M059J (cell line): ENCODE measurements at regions not wholly inside any gene's neighbourhood (a gene's known extent, or its start where the extent isn't known, plus 50 kb on each side); places are given as distances from the start of the nearest gene placed in this dataset.
A peak's percentile ranks its signal among the peaks of the same experiment; 100 is the strongest.
"Not testable (repeated sequence)": the region's sequence is repeated elsewhere in the genome, so short reads cannot be mapped to it uniquely, and the experiment has no call there.

ENCODE experiments used
- DNase-seq: peaks from one replicate; pipeline ENCODE4 v3.0.0-alpha.2; 2012; ENCODE audit warnings: low read depth

DNA sequence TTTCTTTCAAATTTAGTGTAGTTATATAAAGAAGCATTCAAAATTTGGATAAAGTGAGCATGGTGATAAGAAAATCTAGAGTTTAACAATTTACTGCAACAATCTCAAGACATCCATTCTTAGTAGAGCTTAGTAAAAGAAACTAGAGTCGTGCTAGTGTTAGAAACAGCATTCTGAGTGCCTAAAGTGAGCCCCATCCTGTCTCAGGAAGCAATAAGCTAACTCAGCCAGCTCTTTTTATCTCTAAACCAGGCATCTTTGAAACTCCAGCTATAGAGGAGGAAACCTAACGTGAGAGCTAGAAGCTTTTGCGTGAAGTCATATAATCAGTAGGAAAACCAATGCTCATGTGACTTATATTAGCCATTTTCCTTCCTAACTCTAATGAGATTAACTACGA is 1187.1 kb upstream of the EPHA6 start:
- no peak for DNase-seq

DNA sequence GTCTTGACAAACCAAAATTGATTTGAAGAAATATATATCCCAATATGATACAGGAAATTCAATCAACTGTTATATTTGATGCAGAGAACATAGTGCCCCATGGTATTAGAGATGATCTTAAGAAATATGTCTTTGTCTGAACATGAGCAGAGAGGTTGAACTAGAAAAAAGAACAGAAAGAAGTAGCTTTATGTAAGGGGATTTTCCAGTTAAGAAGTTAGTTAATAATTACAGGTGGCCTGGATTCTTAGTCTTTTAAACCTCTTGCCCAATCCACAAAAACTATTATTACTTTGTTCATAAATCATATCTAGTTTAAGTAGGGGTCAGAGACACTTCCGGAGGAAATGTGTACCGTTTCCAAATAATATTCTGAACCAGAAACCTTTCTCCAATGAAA is 1186.7 kb upstream of the EPHA6 start:
- DNase-seq = no peak

DNA sequence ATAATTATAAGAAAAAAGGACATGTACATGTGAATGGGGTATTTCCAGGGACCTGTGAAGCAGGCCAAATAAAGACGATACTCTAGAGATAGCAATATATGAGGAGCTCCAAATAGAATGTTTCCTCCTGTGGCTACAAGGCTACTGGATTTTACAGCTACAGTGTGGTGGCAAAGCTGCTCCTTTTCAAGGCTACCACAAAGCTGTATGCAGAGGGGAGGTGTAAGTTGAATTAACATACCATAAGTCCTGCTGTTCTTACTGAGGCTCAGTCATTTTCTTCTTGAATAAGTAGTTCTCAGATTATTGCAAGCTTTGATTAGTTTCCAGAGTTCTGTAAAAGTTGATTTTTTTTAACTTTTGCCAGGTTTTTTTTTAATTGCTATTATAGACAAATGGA is 1184.6 kb upstream of the EPHA6 start:
- DNase-seq = no peak

DNA sequence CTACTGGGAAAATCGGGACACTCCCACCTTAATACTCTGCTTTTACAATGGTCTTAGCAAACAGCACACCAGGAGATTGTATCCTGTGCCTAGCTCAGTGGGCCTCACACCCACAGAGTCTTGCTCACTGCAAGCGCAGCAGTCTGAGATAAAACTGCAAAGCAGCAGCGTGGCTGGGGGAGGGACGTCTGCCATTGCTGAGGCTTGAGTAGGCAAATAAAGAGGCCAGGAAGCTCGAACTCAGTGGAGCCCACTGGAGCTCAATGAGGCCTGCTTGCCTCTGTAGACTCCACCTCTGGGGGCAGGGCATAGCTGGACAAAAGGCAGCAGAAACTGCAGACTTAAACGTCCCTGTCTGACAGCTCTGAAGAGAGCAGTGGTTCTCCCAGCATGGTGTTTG is 1169.1 kb upstream of the EPHA6 start:
- DNase-seq = no peak

DNA sequence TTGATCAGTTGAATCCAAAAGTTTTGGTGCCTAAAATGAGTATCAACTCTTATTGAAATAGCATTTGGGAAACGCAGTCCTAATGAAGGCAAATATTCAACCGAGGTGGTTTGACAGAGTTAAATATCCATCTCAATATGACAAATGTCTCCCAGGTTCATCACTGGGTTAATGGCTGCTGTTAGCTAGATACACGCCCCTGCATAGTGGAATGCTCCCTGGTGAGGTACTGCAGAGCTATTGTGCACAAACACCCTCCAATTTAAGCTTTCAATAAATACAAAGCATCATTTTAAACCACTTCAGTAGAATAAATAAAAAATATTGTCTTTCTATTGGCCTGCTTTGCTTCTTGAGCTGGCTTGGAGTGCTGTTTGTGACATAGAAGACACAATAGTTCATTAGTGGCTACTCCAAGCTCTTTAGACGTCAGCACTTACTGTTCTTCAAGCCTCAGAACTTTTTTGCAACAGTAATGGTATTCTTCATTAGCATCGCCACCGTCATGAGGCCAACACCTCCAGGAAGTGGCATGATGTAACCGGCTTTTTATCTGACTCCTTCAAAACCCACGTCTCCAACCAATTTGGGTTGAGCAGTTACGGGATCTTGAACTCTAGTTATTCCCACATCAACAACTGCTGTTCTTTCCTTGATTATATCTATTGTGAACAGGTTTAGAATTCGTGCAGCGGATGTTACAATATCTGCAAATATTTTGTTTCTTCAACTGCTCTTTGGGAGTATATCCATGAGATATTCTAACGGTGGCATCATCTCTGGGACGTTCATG is 1159.6 kb upstream of the EPHA6 start:
- peak; percentile 0 for DNase-seq

DNA sequence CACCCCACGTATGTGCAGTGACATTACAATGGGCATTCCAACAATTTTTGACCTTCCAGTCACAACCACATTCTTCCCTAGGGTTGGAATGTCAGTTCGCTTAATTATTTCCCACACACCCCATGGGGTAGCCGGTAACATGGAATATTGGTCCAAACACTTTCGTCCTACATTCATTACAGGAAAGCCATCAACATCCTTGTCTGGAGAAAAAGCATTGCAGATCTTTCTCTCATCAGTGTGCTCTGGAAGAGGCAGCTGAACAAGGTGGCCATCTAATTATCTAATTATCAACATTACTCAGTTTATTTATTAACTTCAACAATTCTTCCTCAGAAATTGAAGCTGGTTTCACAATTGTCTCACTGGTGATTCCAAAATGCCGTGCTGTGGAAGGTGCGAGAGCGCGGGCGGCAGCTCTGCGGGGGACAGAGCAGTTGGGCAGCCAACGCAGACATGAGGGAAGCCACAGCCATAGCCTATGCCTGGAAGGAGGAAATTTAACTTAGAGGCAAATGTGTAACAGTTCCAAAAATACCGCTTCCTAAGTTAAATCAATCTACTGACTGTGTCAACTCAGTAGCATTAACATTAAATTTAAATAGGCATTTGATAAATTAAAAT is 1158.9 kb upstream of the EPHA6 start:
- peak; percentile 0 for DNase-seq

DNA sequence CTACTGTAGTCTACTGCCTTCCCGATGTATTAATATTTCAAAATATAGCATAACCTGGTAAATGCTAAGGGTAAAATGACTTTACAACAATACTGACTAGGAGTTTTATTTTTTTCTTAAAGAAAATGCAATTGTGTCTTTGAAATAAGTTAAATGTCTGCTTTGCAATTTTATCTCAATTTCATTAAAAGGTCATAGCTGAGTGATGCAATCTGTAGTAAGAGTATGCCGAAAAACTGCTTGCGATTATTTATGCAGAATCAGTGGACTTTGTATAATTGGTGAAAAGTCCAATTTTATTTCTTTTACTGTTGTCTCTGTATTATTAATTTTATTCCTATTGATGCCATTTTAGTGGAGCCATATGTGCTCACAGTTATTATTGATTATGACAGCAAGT is 1143.6 kb upstream of the EPHA6 start:
- DNase-seq = no peak

DNA sequence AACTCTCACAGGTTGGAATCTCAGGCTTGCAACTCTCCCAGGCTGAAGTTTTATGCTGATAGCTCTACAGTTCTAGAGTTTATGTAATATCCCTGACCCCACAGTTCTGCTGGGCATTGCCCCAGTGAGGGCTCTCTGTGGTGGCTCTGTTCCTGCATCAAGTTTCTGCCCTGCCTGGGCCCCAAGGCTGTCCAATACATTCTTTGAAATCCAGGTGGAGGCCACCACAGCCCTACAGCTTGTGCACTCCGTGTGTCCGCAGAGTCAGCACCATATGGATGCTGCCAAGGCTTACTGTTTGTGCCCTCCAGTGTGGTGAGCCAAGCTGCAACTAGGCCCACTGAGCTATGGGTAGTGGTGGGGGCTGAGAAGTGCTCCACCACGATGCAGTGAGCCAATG is 1141.2 kb upstream of the EPHA6 start:
- DNase-seq = no peak

DNA sequence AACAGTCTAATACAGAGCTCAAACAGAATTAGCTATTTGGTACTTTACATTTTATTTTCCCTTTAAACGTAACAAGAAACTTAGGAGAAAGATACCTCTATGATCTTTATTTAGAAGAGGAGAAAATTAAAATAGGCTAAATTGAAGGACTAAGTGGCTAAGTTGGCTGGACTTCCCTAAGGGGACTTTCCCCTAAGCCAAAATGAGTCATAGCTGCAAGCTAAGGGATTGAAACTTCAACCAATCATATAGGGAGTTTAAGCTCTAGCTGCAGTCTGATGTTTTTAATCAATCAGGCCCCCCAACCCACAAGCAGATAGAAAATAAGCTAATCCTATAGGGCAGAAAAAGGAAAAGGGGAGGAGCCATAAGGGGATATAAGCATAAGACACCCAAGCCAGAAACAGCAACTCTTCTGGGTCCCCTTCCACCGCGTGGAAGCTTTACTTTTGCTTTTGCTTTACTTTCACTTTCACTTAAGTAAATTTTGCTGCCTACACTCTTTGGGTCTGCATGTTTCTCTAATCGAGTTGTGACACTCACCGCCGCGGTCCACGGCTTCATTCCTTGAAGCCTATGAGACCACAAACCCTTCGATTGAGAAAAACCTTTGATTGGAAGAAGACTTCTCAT is 1108.5 kb upstream of the EPHA6 start:
- peak; percentile 9 for DNase-seq

DNA sequence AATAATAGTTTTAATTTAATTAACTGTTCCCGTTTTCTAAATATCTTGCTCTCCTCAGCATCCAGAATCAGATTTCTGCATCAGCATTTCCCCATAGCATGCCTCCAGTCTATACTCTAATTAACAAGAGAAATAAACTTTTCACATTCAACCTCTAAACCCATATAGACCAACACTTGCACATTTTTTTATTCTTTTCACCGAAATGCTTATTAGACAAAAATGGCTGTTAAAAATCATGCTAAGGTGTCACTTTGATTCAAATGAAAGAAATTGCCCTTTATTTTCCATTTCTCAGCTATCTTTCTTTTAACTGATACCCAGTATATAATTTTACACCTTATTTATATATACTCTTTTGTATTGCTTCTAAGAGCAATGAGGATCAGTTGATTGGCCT is 1107.1 kb upstream of the EPHA6 start:
- no peak for DNase-seq

DNA sequence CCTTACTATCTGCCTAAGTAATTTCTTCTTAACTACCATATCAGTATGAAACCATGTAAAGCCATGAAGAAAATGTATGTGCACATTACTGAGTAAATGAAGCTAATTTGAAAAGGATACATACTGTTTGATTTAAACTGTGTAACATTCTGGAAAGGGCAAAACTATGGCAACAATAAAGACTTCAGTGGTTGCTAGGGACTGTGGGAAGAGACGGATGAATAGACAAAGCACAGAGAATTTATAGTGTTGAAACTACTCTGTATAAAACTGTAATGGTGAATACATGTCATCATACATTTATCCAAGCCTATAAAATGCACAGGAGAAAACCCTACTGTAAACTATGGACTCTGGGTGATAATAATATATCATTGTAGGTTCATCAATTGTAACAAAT is 1103.7 kb upstream of the EPHA6 start:
- no peak for DNase-seq

DNA sequence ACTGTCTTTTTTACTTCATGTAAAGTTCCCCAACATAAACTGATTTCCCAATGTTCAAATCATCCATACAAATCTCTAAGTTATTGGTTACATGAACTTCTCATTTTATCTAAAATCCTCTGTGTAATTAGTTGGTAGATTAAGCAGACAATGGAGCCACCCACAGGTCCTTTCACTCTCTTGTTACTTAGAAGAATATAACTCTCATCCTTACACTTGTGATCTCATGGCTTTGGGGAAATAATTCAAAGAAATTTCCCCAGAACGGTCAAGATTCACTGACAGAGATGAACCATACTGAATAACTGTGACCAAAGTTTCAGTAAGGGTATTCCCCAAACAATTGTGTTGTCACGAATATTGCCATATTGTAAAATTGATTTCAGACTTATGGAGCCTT is 1102.6 kb upstream of the EPHA6 start:
- no peak for DNase-seq

DNA sequence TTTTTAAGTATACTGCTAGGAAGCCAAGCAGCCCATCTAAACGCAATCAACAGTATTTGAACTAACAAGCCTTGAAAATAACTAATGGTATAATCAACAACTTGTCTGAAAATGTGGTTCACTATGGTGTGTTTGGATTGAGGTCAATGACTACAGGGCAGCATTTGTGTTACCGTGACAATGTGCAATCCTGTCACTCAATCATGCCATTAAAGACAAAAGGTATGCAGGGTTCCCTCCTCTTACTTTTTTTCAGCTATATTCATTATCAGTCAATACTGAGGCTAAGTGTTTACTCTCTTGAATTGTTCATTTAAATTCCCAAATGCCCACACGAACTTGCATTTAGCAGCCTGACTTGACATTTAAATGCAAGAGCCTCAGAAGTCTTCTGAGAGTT is 1099.3 kb upstream of the EPHA6 start:
- DNase-seq = no peak

DNA sequence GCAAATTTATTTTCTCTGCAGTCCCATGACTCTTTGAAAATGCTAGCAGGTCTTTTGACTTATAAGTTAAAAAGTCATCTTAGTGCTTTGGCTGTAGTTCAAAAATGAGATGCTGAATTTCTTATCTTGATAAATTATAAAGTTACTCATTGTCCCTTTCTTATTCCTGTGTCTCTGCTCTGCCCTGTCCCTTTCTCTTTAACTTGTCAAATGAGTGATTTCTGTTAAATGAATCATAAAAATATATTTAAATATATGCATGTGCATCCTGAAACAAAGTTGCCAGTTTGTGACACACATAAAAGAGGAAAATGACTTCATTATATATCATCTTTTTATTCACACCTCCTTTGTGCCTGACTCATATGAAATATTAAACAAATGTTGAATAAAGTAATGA is 1097.3 kb upstream of the EPHA6 start:
- no peak for DNase-seq

DNA sequence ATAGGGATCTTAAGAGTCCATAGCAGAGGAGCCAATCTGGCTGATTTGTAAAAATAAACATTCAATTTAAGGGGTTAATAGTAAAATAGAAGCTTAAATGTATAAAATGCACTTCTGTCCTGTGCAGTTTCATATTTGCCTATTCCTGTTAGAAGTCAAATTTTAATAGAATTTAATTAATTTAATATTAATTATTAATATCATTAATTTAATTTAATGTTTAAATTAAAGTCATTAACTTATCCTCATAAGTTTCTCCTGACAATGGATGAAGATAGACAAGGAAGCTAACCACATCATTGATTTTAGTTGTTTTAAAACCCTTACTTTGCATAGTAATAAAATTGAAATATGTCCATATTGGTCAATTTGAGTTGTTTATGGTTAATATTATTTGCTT is 1096.2 kb upstream of the EPHA6 start:
- no peak for DNase-seq

DNA sequence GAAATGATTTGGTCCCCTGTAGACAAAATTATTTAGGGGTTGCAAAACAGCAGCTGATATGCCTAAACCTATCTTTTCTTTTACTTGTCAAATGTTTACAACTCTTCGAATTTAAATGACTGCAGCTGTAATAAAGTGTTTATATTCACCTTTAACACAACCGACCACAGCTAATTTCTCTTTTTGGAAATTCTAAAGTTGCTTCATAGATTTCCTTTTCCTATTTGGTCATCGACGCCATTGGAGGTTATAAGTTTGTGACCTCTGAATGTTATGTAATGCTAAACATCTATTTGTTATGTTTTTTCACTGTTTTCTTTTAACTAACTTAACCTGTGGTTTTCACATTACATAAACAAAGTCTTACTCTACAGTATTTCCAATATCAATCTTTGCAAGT is 1094.9 kb upstream of the EPHA6 start:
- peak; percentile 8 for DNase-seq

DNA sequence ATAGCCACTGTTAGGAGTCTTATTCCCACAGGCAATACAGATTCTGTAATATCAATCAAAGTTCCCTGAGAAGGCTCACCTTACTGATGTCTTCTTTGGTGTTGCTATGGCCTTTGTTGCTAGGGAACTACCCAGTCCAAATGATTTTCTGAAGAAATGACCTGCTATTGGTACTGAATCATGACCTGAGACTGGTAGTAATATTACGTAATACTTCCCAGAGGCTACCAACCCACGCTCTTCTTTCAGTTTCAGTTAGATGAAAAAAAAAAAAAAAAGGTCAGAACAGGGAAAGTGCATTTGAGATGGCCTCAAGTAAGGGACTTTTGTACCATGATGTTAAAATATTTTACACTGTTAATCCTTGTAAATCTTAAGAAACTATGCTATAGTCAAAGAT is 1092.5 kb upstream of the EPHA6 start:
- peak; percentile 23 for DNase-seq

DNA sequence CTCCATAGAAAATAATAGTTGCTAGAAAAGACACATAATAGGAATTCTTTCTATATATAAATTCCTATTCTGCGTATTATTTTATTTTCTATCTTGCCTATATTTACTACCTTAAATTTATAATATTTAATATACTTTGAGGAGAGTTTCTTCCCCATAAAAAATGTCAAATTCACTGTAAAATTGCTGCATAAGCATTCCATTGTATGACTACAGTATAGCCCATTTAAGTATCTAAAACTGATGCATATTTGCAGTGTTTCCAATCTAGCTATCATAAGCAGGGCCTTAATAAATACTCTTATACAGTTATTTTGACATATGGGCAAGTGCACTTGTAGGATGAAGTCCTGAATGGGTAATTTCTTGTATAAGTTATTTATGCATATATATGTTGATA is 1088.6 kb upstream of the EPHA6 start:
- no peak for DNase-seq

DNA sequence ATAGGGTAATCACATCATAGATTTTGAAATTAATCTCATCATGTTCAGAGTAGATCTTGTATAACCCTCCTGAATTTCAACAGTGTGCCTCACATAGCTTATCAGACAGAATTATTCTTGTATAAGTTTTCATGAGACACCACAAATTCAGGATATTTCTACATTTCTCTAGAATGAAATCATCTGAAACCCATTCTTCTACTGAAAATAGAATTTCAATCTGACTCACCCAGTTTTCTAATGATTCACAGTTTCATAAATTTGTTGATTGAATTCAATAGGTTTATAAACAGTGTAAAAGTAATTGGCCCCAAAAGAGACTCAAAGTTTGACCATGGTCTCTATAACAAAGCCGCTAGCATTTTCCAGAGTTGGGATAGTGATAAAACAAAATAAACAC is 1082.6 kb upstream of the EPHA6 start:
- peak; percentile 2 for DNase-seq

DNA sequence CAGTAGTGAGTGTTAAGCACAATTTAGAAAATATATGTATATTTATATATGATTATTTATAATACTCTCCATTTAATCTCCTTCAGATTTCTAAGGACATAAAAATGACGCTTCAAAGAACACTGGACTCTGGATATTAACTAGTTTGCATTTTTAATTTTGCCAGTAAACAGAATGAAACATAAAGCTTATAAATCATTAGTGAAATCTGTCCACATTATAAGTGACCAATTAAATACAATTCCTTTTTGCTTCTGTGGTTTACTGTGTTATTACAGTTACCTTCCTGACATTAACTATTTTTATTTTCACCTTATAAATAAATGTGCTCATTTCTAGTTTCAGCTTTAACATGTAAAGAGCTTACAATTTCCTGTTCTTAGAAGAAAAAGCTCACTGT is 1081.1 kb upstream of the EPHA6 start:
- no peak for DNase-seq

DNA sequence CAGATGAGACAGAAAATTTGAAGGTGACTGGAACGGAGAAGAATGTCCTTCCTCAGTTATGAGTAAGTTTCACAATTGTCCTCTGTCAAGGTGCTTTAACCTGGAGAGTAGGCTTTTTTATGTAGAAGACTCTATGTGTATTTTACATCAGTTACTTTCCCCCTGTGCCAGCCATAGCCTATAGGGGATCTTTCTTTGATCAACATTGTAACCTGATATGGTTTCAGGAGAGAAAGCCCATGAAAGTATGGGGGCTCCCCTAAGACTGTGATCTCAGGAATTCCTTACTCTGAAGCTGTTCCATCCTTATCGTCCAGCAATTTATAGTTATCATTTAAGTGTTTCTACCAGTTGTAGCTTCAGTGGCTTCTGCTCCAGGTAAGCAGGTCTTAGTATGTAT is 1076.3 kb upstream of the EPHA6 start:
- no peak for DNase-seq

DNA sequence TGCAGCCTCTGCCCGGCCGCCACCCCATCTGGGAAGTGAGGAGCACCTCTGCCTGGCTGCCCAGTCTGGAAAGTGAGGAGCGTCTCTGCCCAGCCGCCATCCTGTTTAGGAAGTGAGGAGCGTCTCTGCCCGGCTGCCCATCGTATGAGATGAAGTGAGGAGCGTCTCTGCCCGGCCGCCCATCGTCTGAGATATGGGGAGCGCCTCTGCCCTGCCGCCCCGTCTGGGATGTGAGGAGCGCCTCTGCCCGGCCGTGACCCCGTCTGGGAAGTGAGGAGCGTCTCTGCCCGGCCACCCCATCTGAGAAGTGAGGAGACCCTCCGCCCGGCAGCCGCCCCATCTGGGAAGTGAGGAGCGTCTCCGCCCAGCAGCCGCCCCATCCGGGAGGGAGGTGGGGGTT is 1069.5 kb upstream of the EPHA6 start:
- DNase-seq = not testable (repeated sequence)

DNA sequence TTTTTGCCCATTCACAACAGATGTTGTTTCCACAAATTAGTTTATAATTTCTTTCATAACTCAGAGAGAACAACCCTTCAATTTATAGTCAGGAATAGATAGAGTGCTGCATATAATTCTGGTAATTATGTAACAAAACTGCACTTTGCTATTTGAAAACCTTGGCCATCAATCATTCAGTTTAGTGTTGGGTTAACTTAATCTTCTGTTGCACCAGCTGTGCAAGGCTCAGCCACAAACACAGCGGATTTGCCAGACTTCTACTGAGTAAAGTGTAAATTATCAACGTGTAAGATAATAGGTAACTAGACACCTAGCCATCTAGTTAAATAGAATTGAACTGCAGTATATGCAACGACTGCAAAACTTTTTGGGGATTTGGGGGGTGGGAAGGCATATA is 1064.3 kb upstream of the EPHA6 start:
- DNase-seq = no peak
